Endothelial cell (in vitro differentiated cells): ENCODE measurements at regions not wholly inside any gene's neighbourhood (a gene's known extent, or its start where the extent isn't known, plus 50 kb on each side); places are given as distances from the start of the nearest gene placed in this dataset.

Experiments used
- DNase-seq: peaks from one replicate; pipeline ENCODE4 v3.0.0; 2021; ENCODE audit warnings: low spot score
- H3K27ac Mint-ChIP-seq: one replicate; pipeline ENCODE4 v1.8.0; 2021; ENCODE audit warnings: mixed read lengths, inconsistent platforms; ENCODE audit not compliant: unreplicated experiment
- H3K27me3 Mint-ChIP-seq: one replicate; pipeline ENCODE4 v1.8.0; 2021; ENCODE audit warnings: mild to moderate bottlenecking, moderate library complexity, mixed read lengths, inconsistent platforms; ENCODE audit not compliant: unreplicated experiment
- H3K36me3 Mint-ChIP-seq: one replicate; pipeline ENCODE4 v1.8.0; 2021; ENCODE audit warnings: mild to moderate bottlenecking, low read depth, mixed read lengths, inconsistent platforms; ENCODE audit not compliant: unreplicated experiment
- H3K4me1 Mint-ChIP-seq: one replicate; pipeline ENCODE4 v1.8.0; 2021; ENCODE audit warnings: mild to moderate bottlenecking, mixed read lengths, inconsistent platforms; ENCODE audit not compliant: unreplicated experiment
- H3K4me3 Mint-ChIP-seq: one replicate; pipeline ENCODE4 v1.8.0; 2021; ENCODE audit warnings: mild to moderate bottlenecking, mixed read lengths, inconsistent platforms; ENCODE audit not compliant: unreplicated experiment
- H3K9me3 Mint-ChIP-seq: one replicate; pipeline ENCODE4 v1.8.0; 2021; ENCODE audit warnings: mixed read lengths, inconsistent platforms; ENCODE audit not compliant: unreplicated experiment
- CTCF ChIP-seq: fragments of 200-600 bp; sonication (generic); IDR thresholded peaks from one replicate; pipeline ENCODE4 v1.5.0; 2021; ENCODE audit warnings: antibody characterized with exemption; ENCODE audit not compliant: unreplicated experiment

DNA sequence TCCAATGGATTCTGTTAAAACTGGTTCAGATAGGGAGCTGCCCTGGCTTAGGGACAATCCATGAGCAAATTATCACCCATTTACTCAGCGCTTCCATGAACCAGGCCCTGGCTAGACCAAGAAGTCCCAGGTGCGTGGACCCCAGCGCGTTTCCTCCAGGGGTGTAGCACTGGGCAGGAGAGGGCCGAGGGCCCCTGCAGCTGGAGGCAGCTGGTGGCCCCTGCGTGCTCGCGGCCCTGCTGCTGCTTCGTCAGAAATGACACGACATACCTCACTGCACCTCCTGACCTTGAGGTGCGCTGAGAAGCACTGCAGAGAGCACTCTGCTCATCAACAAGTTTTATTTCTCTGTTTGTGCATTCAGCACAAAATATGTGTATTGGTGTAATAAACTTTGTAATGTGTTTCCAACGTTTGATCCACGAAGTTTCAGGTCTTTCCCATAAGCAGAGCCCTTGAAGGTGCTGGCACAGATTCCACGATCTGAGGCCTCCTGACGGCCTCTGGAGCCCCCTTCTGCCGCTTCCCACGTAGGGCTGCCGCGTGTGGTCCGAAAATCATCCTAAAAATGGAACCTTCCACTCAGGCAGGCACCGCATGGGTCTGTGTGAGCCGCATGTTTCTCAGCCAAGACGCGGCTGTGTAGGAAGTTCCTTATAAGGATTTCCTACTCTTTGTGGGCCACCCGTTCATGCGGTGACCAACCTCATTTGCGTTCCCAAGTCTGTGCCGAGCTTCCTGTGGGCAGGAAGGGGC, 50.8 kb upstream of the ZCCHC14 start:
- H3K27ac Mint-ChIP-seq: no peak overlapping the region
- peaks cover 5% of the 10 kb centered on the region for H3K9me3 Mint-ChIP-seq
- TF ChIP-seq CTCF: no peak
- H3K4me1 Mint-ChIP-seq: peaks cover 21% of the 10 kb centered on the region
- peaks cover 4% of the 10 kb centered on the region for H3K27me3 Mint-ChIP-seq
- no peak overlapping the region for H3K4me3 Mint-ChIP-seq
- peaks cover 11% of the 10 kb centered on the region for H3K36me3 Mint-ChIP-seq
- no peak for DNase-seq

- Mint-ChIP-seq H3K27ac (no peak overlapping the region), H3K9me3 (peaks cover 5% of the 10 kb centered on the region), H3K4me3 (no peak overlapping the region), H3K4me1 (peaks cover 18% of the 10 kb centered on the region), H3K36me3 (peaks cover 11% of the 10 kb centered on the region), H3K27me3 (peaks cover 1% of the 10 kb centered on the region)
- DNase-seq: no peak
- TF ChIP-seq CTCF: no peak
Observed at GRCh38 chr16:87542531-87543102, 49.8 kb upstream of the ZCCHC14 start.
